ENCODE measurements at regions not wholly inside any gene's neighbourhood (a gene's known extent, or its start where the extent isn't known, plus 50 kb on each side); places are given as distances from the start of the nearest gene placed in this dataset.

DNA sequence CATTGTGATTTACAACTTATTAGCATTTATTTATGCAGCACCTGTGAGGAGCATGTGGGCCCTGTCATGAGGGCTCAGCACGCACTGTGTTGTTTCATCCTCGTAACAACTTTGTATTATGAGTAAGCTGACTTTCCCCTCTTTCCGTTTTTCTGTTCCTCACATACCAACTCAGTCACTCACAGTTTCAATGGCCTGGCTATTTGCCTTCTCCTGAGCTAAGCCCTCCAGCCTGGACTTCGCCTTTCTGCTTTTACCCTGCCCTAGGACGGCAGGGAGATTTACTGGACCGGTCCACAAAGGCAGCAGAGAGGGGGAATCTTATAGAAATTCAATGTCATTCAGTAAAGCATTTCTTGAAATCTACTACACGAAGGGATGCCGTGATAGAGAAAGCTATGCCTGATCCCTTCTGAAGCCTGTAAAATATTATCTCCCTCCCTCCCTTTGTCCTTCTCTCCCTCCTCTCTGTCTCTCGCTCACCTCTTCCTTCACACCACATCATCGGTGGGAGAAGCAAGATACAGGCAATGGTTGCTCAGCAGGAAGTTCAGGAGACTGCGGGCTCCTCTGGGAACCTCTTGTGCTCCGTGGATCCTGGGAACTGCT lies 219.2 kb upstream of the TBX3 start:
- H3K9ac ChIP-seq, result no peak overlapping the region
- no peaks in the 10 kb centered on the region for H3F3A ChIP-seq (replicated peaks; ENCODE audit: insufficient read depth)
- H3K36me3 ChIP-seq (replicated peaks in 1 of 2; ENCODE audit: control insufficient read depth in 1 of 2, insufficient read depth in 2 of 2, low read length in 1 of 2), result no peaks in the 10 kb centered on the region
- ChIA-PET POLR2A (no interaction called here), CTCF (interaction anchor here (0.8 to 1.2 kb wide), 2 partner anchors 8 to 219 kb away, joined by 3 to 4 read pairs; partner anchors contain the start of gene TBX3)
- no peaks in the 10 kb centered on the region for H3K79me2 ChIP-seq (ENCODE audit: insufficient read depth)
- H3K4me1 ChIP-seq (ENCODE audit: control insufficient read depth in 1 of 2, insufficient read depth in 2 of 2, low read depth in 1 of 2, low read length in 1 of 2), result no peaks in the 10 kb centered on the region; a peak in 1 of 4 replicates
- no peaks in the 10 kb centered on the region for H3K9me3 ChIP-seq
- H3K4me3 ChIP-seq (ENCODE audit: low read depth in 2 of 2, low read length in 1 of 2), result no peak overlapping the region
- H3K27ac ChIP-seq (ENCODE audit: low read depth in 2 of 2, low read length in 1 of 2), result no peak overlapping the region
- WGBS (ENCODE audit: low lambda C conversion rate), result 65% methylated on average over 12 of the region's 12 CpGs
- H3K4me2 ChIP-seq, result no peak overlapping the region
- H2AFZ ChIP-seq (ENCODE audit: low read depth), result no peak overlapping the region
- no peak for TF ChIP-seq YY1 (IDR thresholded peaks at IDR 0.05; ENCODE audit: low read depth)
- TF ChIP-seq, protein P1, sequence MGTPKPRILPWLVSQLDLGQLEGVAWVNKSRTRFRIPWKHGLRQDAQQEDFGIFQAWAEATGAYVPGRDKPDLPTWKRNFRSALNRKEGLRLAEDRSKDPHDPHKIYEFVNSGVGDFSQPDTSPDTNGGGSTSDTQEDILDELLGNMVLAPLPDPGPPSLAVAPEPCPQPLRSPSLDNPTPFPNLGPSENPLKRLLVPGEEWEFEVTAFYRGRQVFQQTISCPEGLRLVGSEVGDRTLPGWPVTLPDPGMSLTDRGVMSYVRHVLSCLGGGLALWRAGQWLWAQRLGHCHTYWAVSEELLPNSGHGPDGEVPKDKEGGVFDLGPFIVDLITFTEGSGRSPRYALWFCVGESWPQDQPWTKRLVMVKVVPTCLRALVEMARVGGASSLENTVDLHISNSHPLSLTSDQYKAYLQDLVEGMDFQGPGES (IDR thresholded peaks at IDR 0.05; ENCODE audit: low read depth, low read length), result no peak
- TF ChIP-seq RXRA (IDR thresholded peaks at IDR 0.05; ENCODE audit: borderline replicate concordance, low read depth), result no peak
- TF ChIP-seq, protein P2, sequence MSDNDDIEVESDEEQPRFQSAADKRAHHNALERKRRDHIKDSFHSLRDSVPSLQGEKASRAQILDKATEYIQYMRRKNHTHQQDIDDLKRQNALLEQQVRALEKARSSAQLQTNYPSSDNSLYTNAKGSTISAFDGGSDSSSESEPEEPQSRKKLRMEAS (IDR thresholded peaks at IDR 0.05; ENCODE audit: low read depth), result 0 out of 2 replicates have a peak, but pooled peaks have one; percentile 32
- no peak for TF ChIP-seq NRF1 (IDR thresholded peaks at IDR 0.05; ENCODE audit: low read depth, low read length)
- no peak for TF ChIP-seq ELF1 (IDR thresholded peaks at IDR 0.05)
- TF ChIP-seq TCF12 (IDR thresholded peaks at IDR 0.05), result peak; percentile 21; the same call in 1 of the 2 replicates
- no peaks in the 10 kb centered on the region for H3K9me2 ChIP-seq
- DNase-seq, result no peak
- no peaks in the 10 kb centered on the region for H3K27me3 ChIP-seq (ENCODE audit: insufficient read depth)
- H4K20me1 ChIP-seq (ENCODE audit: insufficient read depth), result no peaks in the 10 kb centered on the region

DNA sequence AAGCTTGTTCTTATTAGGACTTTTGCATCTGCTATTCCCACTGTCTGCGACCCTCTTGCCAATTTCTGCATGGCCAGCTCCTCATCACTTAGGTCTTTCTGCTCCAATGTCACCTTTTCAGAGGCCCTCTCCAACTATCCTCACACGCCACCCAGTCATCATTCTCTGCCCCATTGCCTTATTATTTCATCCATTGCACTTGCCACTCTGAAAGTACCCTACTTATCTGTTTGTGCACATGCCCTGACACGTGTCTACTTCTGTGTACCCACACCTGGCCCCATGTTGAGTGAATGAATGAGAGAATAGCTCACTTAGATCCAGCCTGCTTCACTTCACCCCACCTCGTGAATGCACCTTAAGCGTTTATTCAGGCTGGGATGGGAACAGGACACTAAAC lies 218.7 kb upstream of the TBX3 start:
- CTCF ChIA-PET, result interaction anchor here (0.6 to 1.2 kb wide), 4 partner anchors 9 to 218 kb away, joined by 3 to 4 read pairs (median 4); partner anchors contain the start of gene TBX3
- no peak for TF ChIP-seq RCOR1 (IDR thresholded peaks at IDR 0.05; ENCODE audit: low read length)
- no peak for TF ChIP-seq EZH2phosphoT487 (IDR thresholded peaks at IDR 0.05; ENCODE audit: borderline replicate concordance, low read depth)
- TF ChIP-seq, protein P1 (IDR thresholded peaks at IDR 0.05; ENCODE audit: low read depth, low read length), result no peak
- TF ChIP-seq GABPA (IDR thresholded peaks at IDR 0.05; ENCODE audit: low read depth), result no peak
- no peak for TF ChIP-seq POLR2AphosphoS5 (IDR thresholded peaks at IDR 0.05; ENCODE audit: low read depth, low read length)
- no peak for TF ChIP-seq NRF1 (IDR thresholded peaks at IDR 0.05; ENCODE audit: low read depth, low read length)
- TF ChIP-seq TAF1 (IDR thresholded peaks at IDR 0.05; ENCODE audit: borderline replicate concordance, low read depth, low read length), result no peak
- TF ChIP-seq FOXM1 (IDR thresholded peaks at IDR 0.05; ENCODE audit: low read depth), result no peak
- TF ChIP-seq, protein P3, sequence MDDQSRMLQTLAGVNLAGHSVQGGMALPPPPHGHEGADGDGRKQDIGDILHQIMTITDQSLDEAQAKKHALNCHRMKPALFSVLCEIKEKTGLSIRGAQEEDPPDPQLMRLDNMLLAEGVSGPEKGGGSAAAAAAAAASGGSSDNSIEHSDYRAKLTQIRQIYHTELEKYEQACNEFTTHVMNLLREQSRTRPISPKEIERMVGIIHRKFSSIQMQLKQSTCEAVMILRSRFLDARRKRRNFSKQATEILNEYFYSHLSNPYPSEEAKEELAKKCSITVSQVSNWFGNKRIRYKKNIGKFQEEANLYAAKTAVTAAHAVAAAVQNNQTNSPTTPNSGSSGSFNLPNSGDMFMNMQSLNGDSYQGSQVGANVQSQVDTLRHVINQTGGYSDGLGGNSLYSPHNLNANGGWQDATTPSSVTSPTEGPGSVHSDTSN (IDR thresholded peaks at IDR 0.05), result no peak
- TF ChIP-seq ELF1 (IDR thresholded peaks at IDR 0.05), result no peak
- TF ChIP-seq MXI1 (IDR thresholded peaks at IDR 0.05; ENCODE audit: low read depth, low read length), result no peak
- TF ChIP-seq SIN3A (IDR thresholded peaks at IDR 0.05; ENCODE audit: borderline replicate concordance, low read depth, low read length), result no peak
- no peak for TF ChIP-seq FOSL2 (IDR thresholded peaks at IDR 0.05; ENCODE audit: borderline replicate concordance, low read depth)
- no peak for TF ChIP-seq FOXJ3 (CRISPR knock-in tag; IDR thresholded peaks at IDR 0.05)
- TF ChIP-seq TEAD4 (IDR thresholded peaks at IDR 0.05; ENCODE audit: borderline replicate concordance, insufficient read depth), result no peak
- no peak overlapping the region for H3K4me2 ChIP-seq
- H3K27ac ChIP-seq (ENCODE audit: low read depth in 2 of 2, low read length in 1 of 2), result no peak overlapping the region
- no peaks in the 10 kb centered on the region for H3K36me3 ChIP-seq (replicated peaks in 1 of 2; ENCODE audit: control insufficient read depth in 1 of 2, insufficient read depth in 2 of 2, low read length in 1 of 2)
- WGBS (ENCODE audit: low lambda C conversion rate), result 81% methylated on average over 5 of the region's 5 CpGs
- no peak for DNase-seq
- no peaks in the 10 kb centered on the region for H3K27me3 ChIP-seq (ENCODE audit: insufficient read depth)
- no peak overlapping the region for H2AFZ ChIP-seq (ENCODE audit: low read depth)
- H3K4me1 ChIP-seq (ENCODE audit: control insufficient read depth in 1 of 2, insufficient read depth in 2 of 2, low read depth in 1 of 2, low read length in 1 of 2), result no peaks in the 10 kb centered on the region; a peak in 1 of 4 replicates
- H3K79me2 ChIP-seq (ENCODE audit: insufficient read depth), result no peaks in the 10 kb centered on the region
- H3K9me2 ChIP-seq, result no peaks in the 10 kb centered on the region
- H3K9me3 ChIP-seq, result no peaks in the 10 kb centered on the region
- no peak overlapping the region for H3K4me3 ChIP-seq (ENCODE audit: low read depth in 2 of 2, low read length in 1 of 2)
- no peaks in the 10 kb centered on the region for H4K20me1 ChIP-seq (ENCODE audit: insufficient read depth)
- no peaks in the 10 kb centered on the region for H3F3A ChIP-seq (replicated peaks; ENCODE audit: insufficient read depth)
- no peak overlapping the region for H3K9ac ChIP-seq
- POLR2A ChIA-PET, result no interaction called here

All from SK-N-SH (cell line).